ENCODE measurements at regions not wholly inside any gene's neighbourhood (a gene's known extent, or its start where the extent isn't known, plus 50 kb on each side); places are given as distances from the start of the nearest gene placed in this dataset.

DNA sequence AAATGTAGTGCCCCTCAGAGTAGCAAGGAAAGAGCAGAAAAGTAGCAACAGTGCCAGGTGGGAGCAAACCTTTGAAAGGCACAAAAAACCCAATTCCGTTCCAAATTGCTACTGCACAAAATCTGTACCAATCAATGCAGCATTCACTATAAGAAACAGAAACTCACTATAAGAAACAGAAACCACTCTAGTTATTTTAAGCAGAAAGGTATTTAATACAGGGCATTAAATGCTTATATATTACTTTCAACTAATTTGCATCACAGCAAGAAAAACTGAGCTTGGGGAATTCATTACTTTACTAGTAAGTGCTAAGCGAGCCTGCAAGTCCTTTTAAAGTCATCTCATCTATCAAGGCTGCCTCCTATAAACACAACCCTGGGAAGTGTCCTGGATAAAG, 116.5 kb upstream of the OLIG3 start:
- TF ChIP-seq EZH2 (IDR thresholded peaks at IDR 0.05; ENCODE audit: insufficient read depth, poor library complexity, severe bottlenecking) (no peak), EZH2phosphoT487 (IDR thresholded peaks at IDR 0.05; ENCODE audit: insufficient read depth, low read depth) (no peak)

Measured in GM23248 (cell line).